Stimulated activated CD4-positive, alpha-beta T cell treated with anti-CD3 and anti-CD28 coated beads, Interleukin-2, amount 100 ng/mL, for 24 hours (primary cell): ENCODE measurements at regions not wholly inside any gene's neighbourhood (a gene's known extent, or its start where the extent isn't known, plus 50 kb on each side); places are given as distances from the start of the nearest gene placed in this dataset.

Experiments used
- DNase-seq, 2 donors: peaks; one replicate each; pipeline ENCODE4 v3.0.0-alpha.2; 2020

DNA sequence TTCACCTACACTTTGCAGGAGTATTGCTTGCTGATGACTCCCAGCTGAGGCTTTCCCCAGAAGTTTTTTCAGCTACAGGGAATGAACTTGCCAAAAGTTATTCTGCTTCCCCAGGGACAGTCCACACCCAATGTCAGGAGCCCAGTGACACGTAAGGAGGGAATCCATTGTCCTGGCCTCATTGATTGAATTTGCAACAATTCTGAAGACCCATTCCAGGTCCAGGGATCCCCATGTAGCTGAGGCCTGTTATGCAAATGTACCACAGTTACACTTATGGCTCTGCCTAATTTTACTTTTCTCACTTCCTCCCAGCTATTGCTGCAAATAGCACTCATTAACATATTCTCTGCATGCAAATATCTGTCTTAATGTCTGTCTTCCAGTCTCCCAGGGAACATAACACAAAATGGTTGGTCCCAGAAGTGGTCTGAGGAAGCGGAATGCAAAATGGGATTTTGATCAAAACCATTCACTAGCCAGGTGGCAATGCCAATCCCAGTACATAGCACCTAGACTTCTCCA, 113.7 kb upstream of the ACTRT1 start:
- DNase-seq, result no peak

GRCh38 chrX:128156204-128156603, 104.0 kb upstream of the ACTRT1 start:
- DNase-seq, result no peak

DNA sequence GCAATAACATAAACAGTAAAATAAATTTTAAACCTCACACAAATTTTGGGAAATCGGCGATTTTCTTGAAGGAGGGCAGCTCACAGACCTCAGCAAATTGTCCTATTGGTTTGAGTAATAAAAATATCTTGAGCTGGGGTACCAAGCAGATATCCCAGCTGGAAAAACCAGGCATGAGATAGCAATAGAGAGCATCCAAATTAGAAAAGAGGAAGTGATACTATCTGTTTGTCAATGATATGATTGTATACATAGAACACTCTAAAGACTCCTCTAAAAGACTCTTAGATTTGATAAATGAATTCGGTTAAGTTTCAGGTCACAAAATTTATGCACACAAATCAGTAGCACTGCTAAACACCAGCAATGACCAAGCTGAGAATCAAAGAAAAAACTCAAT, 90.5 kb upstream of the ACTRT1 start:
- no peak for DNase-seq

DNA sequence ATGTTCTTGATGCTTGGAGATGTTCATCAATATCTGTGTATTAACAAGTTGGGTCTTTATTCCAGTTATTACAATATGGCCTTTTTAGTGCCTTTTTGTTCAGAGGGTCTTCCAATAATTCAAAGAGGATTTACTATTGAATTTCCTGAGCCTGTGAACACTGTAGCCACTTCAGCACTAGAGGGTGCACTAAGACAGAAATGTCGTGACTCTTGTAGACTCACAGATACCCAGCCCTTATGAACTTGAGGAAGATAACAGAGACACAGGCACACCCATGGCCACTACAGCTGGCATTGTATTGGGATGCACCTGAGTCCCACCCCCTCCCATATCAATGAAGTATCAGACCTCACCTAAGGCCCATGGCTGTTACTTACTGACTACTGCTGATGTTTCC, 54.4 kb upstream of the ACTRT1 start:
- no peak for DNase-seq

DNA sequence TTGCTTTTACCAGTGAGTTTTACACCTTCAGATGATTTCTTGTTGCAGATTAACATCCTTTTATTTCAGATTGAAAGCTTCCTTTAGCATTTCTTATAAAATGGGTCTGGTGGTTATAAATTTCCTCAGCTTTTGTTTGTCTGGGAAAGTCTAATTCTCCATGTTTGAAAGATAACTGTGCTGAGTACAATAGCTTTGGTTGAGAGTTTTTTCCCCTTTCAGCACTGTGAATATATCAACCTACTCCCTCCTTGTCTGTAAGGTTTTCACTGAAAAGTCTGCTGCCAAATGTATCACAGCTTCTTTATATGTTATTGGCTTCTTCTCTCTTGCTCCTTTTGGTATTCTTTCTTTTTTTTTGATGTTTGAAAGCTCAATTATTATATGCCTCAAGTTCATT, 53.5 kb upstream of the ACTRT1 start:
- no peak for DNase-seq
